ENCODE measurements at regions not wholly inside any gene's neighbourhood (a gene's known extent, or its start where the extent isn't known, plus 50 kb on each side); places are given as distances from the start of the nearest gene placed in this dataset.

DNA sequence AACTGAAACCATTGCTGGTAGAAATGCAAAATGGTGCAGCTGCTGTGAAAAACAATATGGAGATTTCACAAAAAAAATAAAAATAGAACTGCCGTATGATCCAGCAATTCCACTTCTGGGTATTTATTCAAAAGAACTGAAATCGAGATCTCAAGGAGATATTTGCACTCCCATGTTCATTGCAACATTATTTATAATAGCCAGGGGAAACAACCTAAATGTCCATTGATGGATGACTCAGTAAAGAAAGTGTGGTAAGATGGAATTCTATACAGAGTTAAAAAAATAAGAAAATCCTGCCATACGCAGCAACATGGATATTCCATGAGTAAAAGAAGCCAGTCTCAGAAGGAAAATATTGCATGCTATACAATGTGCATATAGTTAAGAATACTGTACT lies 290.6 kb upstream of the GHITM start:
- TF ChIP-seq, protein P1, sequence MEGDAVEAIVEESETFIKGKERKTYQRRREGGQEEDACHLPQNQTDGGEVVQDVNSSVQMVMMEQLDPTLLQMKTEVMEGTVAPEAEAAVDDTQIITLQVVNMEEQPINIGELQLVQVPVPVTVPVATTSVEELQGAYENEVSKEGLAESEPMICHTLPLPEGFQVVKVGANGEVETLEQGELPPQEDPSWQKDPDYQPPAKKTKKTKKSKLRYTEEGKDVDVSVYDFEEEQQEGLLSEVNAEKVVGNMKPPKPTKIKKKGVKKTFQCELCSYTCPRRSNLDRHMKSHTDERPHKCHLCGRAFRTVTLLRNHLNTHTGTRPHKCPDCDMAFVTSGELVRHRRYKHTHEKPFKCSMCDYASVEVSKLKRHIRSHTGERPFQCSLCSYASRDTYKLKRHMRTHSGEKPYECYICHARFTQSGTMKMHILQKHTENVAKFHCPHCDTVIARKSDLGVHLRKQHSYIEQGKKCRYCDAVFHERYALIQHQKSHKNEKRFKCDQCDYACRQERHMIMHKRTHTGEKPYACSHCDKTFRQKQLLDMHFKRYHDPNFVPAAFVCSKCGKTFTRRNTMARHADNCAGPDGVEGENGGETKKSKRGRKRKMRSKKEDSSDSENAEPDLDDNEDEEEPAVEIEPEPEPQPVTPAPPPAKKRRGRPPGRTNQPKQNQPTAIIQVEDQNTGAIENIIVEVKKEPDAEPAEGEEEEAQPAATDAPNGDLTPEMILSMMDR (conservative IDR thresholded peaks at IDR 0.05), result no peak
- no peak for TF ChIP-seq ZFX (IDR thresholded peaks at IDR 0.05)

Measured in C4-2B (cell line).